ENCODE measurements at regions not wholly inside any gene's neighbourhood (a gene's known extent, or its start where the extent isn't known, plus 50 kb on each side); places are given as distances from the start of the nearest gene placed in this dataset.

DNA sequence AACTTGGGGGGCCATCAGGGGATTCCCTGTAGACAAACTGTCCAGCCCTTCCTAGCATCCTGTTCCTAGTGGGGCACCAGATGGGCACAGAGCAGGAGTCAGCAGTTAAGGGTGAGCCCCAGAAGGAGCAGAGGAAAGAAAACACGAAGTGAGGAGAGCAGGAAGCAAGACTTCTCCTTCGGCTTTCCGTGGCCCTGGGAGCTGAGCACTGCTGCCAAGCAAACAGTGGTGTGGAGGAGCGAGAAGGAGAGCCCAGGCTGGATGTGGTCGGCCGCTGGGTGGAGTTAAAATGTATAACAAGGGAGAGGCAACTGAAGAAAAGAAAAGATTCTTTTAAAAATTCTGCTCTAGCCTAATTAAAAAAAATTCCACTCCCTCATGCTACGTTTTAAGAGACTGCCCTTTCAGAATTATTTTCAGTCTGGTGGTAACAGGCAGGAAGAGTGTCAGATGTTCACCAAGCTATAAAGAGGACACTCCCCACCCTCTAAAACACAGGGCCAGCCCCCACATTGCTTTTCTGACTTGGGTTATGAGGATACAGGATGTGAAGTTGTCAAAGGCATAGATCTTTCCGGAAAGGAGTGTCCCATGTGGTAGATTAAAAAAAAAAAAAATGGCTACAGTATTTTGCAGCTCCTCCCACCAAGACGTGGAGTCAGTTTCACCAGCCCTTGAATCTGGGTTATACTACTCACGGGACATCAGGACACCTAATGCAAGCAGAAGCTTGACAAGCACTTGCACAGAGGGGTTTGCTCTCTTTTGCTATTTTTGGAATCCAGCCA, 74.9 kb upstream of the ZFHX3 start:
- TF ChIP-seq, protein P1, sequence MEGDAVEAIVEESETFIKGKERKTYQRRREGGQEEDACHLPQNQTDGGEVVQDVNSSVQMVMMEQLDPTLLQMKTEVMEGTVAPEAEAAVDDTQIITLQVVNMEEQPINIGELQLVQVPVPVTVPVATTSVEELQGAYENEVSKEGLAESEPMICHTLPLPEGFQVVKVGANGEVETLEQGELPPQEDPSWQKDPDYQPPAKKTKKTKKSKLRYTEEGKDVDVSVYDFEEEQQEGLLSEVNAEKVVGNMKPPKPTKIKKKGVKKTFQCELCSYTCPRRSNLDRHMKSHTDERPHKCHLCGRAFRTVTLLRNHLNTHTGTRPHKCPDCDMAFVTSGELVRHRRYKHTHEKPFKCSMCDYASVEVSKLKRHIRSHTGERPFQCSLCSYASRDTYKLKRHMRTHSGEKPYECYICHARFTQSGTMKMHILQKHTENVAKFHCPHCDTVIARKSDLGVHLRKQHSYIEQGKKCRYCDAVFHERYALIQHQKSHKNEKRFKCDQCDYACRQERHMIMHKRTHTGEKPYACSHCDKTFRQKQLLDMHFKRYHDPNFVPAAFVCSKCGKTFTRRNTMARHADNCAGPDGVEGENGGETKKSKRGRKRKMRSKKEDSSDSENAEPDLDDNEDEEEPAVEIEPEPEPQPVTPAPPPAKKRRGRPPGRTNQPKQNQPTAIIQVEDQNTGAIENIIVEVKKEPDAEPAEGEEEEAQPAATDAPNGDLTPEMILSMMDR (IDR thresholded peaks at IDR 0.05) = no peak
- TF ChIP-seq POLR2A (IDR thresholded peaks at IDR 0.05) = no peak

Data from suprapubic skin (tissue), 3 donors.